ENCODE measurements at regions not wholly inside any gene's neighbourhood (a gene's known extent, or its start where the extent isn't known, plus 50 kb on each side); places are given as distances from the start of the nearest gene placed in this dataset.
"Not testable (repeated sequence)": the region's sequence is repeated elsewhere in the genome, so short reads cannot be mapped to it uniquely, and the experiment has no call there.

- Histone ChIP-seq H3K27me3 (ENCODE audit: insufficient read depth, low read length, poor library complexity, severe bottlenecking) (no peaks in the 10 kb centered on the region), H4K20me1 (ENCODE audit: insufficient read depth, low read length, poor library complexity, severe bottlenecking) (no peaks in the 10 kb centered on the region), H3K4me2 (ENCODE audit: low read depth, low read length, poor library complexity, severe bottlenecking) (no peak overlapping the region)
These were observed 512.7 kb upstream of the ZNF337 start for GRCh38 chr20:26209171-26209941.

GRCh38 chr20:26208296-26209091 is 511.8 kb upstream of the ZNF337 start:
- no peaks in the 10 kb centered on the region for H4K20me1 ChIP-seq (ENCODE audit: insufficient read depth, low read length, poor library complexity, severe bottlenecking)
- H3K9me2 ChIP-seq (replicated peaks; ENCODE audit: low read depth, low read length), result no peaks in the 10 kb centered on the region
- H3K4me3 ChIP-seq (ENCODE audit: low read length, poor library complexity, severe bottlenecking), result no peak overlapping the region
- TF ChIP-seq CTCF (conservative IDR thresholded peaks at IDR 0.05; ENCODE audit: low read length) (no peak), EZH2phosphoT487 (IDR thresholded peaks at IDR 0.05; ENCODE audit: borderline replicate concordance) (no peak)
- no peaks in the 10 kb centered on the region for H3F3A ChIP-seq (ENCODE audit: low read depth)
- no peak overlapping the region for H3K9ac ChIP-seq (ENCODE audit: low read depth, low read length, poor library complexity, severe bottlenecking)
- no peaks in the 10 kb centered on the region for H3K27me3 ChIP-seq (ENCODE audit: insufficient read depth, low read length, poor library complexity, severe bottlenecking)
- H3K36me3 ChIP-seq (ENCODE audit: insufficient read depth, low read length), result no peaks in the 10 kb centered on the region
- no peaks in the 10 kb centered on the region for H3K79me2 ChIP-seq (ENCODE audit: insufficient read depth, low read length)
- no peak overlapping the region for H3K4me2 ChIP-seq (ENCODE audit: low read depth, low read length, poor library complexity, severe bottlenecking)
- H2AFZ ChIP-seq (ENCODE audit: low read length), result no peak overlapping the region
- H3K4me1 ChIP-seq (ENCODE audit: insufficient read depth, low read length, poor library complexity, severe bottlenecking), result no peaks in the 10 kb centered on the region
- no peaks in the 10 kb centered on the region for H3K9me3 ChIP-seq (ENCODE audit: insufficient read depth, low read depth, low read length)

More at GRCh38 chr20:26209171-26209941, 512.7 kb upstream of the ZNF337 start:
- H3K4me1 ChIP-seq (ENCODE audit: insufficient read depth, low read length, poor library complexity, severe bottlenecking), result no peaks in the 10 kb centered on the region
- no peaks in the 10 kb centered on the region for H3K9me2 ChIP-seq (replicated peaks; ENCODE audit: low read depth, low read length)
- TF ChIP-seq CTCF (conservative IDR thresholded peaks at IDR 0.05; ENCODE audit: low read length), result no peak
- no peak for TF ChIP-seq EZH2phosphoT487 (IDR thresholded peaks at IDR 0.05; ENCODE audit: borderline replicate concordance)
- H3F3A ChIP-seq (ENCODE audit: low read depth), result no peaks in the 10 kb centered on the region
- no peak overlapping the region for H3K9ac ChIP-seq (ENCODE audit: low read depth, low read length, poor library complexity, severe bottlenecking)
- H2AFZ ChIP-seq (ENCODE audit: low read length), result no peak overlapping the region
- no peaks in the 10 kb centered on the region for H3K79me2 ChIP-seq (ENCODE audit: insufficient read depth, low read length)
- no peaks in the 10 kb centered on the region for H3K9me3 ChIP-seq (ENCODE audit: insufficient read depth, low read depth, low read length)
- H3K36me3 ChIP-seq (ENCODE audit: insufficient read depth, low read length), result no peaks in the 10 kb centered on the region
- no peak overlapping the region for H3K4me3 ChIP-seq (ENCODE audit: low read length, poor library complexity, severe bottlenecking)

GRCh38 chr20:26207967-26208295 is 511.3 kb upstream of the ZNF337 start:
- not testable (repeated sequence) for H4K20me1 ChIP-seq (ENCODE audit: insufficient read depth, low read length, poor library complexity, severe bottlenecking); H2AFZ ChIP-seq (ENCODE audit: low read length); H3K4me3 ChIP-seq (ENCODE audit: low read length, poor library complexity, severe bottlenecking); H3F3A ChIP-seq (ENCODE audit: low read depth); H3K79me2 ChIP-seq (ENCODE audit: insufficient read depth, low read length); H3K9me3 ChIP-seq (ENCODE audit: insufficient read depth, low read depth, low read length); H3K9ac ChIP-seq (ENCODE audit: low read depth, low read length, poor library complexity, severe bottlenecking); H3K9me2 ChIP-seq (replicated peaks; ENCODE audit: low read depth, low read length); H3K4me2 ChIP-seq (ENCODE audit: low read depth, low read length, poor library complexity, severe bottlenecking); H3K4me1 ChIP-seq (ENCODE audit: insufficient read depth, low read length, poor library complexity, severe bottlenecking); H3K27me3 ChIP-seq (ENCODE audit: insufficient read depth, low read length, poor library complexity, severe bottlenecking); H3K36me3 ChIP-seq (ENCODE audit: insufficient read depth, low read length)

All from Loucy (cell line).